Pulmonary artery endothelial cell (primary cell): ENCODE measurements at regions not wholly inside any gene's neighbourhood (a gene's known extent, or its start where the extent isn't known, plus 50 kb on each side); places are given as distances from the start of the nearest gene placed in this dataset.
"Not testable (repeated sequence)": the region's sequence is repeated elsewhere in the genome, so short reads cannot be mapped to it uniquely, and the experiment has no call there.

Source experiments
- DNase-seq: peaks from one replicate; pipeline ENCODE4 v3.0.0-alpha.2; 2011; ENCODE audit warnings: low read depth, low spot score

DNA sequence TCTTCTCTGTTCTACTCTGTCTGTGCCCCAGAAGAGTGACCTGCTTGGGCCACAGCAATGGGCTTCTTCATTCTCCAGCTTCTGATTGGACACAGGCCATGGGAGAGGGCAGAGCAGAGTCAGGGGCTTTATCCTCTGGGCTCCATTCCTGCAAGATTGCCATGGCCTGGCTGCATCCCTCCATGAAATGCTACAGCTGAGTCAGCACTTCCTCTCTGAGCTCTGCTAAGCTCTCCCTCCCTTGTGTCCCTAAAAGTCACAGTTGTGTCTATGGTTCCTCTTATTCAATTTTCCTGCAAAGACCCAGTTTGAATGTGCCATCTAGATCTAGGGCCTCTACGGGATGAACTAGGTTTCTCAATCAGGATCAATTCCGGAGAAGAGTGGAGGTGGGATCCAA lies 903.8 kb downstream of the TYW1 start:
- DNase-seq, result no peak

DNA sequence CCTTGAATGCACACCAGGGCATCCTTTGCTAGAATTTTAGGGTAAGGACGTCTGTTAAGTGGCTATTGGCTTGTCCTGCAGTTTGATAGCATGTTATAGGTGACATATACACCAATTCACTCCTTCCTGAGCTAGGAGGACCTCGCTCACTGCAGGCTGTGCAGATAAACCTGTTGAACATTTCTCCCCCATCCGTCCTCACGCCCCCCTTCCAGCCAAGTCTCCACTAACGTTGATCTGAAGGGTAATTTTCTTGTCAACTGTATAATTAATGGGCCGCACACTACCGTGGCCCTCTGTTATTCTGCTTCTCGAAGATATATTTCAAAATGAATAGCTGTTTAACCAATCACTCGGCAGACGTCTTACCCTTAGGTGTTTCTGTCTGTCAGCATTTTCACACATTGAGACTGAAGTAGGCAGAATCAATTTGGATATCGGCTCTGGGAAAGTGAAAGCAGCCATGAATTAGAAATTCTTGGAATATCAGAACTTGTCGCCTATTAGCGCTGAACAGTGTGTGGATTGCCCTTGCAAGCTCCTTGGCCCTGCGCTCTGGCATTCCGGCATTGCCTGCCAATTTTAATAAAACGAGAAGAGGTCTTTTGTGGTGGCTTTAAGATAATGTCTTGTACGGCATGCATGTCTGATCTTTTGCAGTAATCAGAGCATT lies 905.3 kb downstream of the TYW1 start:
- DNase-seq, result no peak

DNA sequence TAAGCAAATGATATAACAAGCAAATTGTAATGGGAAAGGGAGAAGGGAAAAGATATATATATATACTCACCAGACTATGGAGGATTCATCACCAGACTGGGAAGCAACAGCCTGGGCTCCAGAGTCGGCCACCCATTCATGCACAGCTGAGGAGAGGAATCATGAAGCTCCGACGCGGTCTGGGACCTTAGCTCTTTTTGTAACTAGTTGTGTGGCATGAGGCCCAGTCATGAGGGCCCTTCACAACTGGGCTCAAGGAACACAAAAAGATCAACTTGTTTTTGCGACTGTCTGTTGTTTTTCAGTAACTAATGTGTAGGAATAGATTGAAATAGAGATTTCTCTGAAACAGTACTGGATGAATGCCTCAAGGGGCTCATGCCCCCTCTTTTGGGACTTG lies 911.2 kb downstream of the TYW1 start:
- no peak for DNase-seq

DNA sequence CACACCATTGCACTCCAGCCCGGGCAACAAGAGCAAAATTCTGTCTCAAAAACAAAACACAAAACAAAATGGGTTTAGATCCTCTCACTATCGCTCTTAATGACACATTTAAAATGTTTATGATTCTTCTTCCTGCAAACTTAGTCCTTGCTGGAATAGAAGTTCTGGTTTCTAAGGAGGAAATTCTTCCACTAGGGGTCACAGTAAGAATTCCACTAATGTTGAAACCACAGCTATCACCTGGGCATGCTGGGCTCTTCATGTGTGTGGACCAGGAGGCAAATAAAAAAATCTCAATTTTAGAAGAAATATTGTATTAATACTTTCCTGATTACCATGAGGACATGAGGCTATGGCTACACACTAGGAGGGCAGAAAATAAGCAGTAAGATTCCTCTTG lies 915.8 kb downstream of the TYW1 start:
- DNase-seq, result no peak

DNA sequence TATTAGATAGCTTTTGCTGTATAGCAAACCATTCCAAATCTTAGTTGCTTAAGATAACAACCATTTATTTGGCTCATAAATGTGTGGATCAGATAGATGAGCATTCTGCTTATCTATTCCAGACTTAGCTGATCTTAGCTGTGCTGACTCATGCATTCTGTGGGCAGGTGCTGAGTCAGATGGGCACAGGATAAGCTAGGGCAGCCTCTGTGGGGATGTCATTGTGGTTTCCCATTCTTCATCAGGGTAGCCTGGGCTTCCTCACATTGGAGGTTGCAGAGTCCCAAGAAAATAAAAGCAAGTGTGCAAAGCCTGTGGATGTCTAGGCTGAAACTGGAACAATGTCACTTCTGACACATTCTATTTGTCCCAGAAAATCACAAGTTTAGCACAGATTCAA lies 917.0 kb downstream of the TYW1 start:
- DNase-seq, result no peak

DNA sequence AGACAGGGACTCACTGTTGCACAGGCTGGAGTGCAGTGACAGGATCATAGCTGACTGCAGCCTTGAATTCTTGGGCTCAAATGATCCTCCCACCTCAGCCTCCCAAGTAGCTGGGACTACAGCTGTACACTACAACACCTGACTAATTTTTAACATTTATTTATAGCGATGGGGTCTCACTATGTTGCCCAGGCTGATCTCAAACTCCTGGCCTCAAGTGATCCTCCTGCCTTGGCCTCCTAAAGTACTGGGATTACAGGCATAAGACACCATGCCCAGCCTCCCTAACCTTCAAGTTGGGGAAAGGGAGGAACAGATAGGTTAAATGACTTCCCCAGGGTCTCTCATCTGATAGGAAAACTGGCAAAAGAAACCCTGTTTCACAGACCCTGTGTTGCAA lies 919.5 kb downstream of the TYW1 start:
- DNase-seq, result not testable (repeated sequence)

DNA sequence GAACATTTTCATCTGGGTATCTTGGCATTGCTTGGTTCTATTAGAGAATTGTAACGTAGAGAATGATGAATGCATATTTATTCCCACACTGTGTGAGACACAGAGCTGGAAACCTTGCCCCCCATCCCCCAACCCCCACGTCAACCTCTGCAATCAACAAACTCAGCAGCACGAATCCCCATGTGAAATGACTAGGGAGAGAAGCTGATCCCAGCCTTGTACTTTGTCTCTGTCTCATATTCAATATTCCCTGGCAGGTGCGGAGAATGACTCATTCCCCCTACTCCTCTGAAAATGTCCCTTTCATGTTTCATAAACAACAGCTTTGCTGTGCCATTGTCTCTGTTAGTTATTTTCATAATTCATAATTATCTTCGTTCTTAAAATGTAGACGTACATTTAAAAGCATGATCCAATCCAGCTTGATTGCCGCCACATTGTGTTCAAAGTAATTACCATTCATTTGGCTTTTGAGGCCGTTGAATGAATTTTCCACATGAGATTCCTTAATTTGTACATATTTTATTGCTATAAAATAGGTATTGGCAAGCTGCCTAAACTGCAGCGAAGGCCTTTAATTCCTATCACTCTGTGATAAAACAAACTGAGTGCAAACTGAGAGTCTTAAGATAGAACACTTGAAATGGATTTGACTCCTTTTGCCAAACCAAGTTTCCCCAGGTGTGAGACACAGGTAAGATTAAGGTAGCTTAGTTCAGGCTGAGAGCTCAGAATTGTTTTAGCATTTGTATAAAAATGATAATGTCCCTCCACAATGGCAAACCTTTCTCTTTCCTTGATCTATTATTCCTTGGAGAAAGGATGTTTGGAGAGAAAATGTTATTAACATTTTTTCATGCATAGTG lies 920.2 kb downstream of the TYW1 start:
- no peak for DNase-seq

DNA sequence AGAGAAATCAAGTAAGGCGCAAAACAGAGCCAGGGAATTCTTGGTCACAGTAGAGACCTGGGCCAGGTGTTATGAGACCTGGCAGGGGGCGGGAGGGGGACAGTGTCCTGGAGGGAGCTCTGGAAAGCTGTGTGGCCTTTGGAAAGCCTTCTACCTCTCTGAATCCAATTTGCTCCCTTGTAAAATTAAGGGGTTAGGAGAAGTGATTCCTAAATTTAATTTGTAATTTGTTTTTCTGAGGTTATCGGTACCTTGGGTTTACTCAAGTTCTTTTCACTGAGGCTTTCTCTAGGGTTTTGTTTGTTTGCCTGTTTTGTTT lies 920.8 kb downstream of the TYW1 start:
- DNase-seq, result no peak

DNA sequence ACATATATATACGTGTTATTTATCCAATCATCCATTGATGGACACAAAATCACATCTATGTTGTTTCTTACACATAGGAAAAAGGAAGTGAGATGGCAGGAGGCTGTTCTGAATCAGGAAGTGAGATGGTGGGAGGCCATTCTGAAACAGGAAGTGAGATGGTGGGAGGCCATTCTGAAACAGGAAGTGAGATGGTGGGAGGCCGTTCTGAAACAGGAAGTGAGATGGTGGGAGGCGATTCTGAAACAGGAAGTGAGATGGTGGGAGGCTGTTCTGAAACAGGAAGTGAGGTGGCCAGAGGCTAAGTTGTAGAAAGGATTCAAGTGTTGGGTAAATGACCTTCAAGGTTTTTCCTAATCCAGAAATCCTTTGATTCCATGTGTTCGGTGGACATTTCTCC lies 921.5 kb downstream of the TYW1 start:
- DNase-seq, result no peak

DNA sequence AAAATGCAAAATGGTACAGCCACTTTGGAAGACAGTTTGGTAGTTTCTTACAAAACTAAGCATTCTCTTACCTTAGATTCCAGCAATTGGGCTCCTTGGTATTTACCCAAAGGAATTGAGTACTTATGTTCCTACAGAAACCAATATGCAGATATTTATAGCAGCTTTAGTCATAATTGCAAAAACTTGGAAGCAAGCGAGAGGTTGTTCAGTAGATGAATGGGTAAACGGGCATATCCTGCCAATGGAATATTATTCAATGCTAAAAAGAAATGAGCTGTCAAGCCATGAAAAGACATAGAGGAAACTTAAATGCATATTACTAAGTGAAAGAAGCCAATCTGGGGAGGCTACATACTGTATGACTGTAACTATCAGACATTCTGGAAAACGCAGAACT lies 926.7 kb downstream of the TYW1 start:
- DNase-seq, result no peak

DNA sequence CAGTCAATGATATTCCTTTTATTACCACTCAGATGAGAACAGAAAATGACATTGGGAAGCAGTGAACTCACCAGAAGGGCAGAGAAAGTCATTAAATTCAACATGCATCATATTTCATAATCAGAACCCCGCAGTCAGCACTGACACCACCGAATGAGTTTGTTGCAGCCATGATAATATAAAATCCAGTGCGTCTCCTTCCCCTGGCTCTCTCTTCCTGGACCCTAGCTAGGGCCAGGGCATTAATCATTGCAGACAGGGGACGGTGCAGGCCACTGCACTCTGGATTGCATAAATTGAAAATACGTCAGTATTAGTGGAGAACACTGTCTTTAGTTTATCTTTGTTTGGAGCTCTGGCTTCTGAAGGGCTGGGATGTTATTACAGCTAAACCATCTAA lies 931.5 kb downstream of the TYW1 start:
- DNase-seq, result no peak

DNA sequence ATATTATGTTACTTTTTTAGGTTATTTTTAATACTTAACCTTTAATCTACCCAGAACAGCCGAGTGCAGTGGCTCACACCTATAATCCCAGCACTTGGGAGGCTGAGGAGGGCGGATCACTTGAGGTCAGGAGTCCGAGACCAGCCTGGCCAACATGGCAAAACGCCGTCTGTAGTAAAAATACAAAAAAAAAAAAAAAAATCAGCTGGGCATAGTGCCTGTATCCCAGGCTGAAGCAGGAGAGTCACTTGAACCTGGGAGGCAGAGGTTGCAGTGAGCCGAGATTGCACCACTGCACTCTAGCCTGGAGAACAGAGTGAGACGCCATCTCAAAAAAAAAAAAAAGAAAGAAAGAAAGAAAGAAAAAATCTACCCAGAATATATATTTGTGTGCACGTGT lies 939.8 kb downstream of the TYW1 start:
- not testable (repeated sequence) for DNase-seq

DNA sequence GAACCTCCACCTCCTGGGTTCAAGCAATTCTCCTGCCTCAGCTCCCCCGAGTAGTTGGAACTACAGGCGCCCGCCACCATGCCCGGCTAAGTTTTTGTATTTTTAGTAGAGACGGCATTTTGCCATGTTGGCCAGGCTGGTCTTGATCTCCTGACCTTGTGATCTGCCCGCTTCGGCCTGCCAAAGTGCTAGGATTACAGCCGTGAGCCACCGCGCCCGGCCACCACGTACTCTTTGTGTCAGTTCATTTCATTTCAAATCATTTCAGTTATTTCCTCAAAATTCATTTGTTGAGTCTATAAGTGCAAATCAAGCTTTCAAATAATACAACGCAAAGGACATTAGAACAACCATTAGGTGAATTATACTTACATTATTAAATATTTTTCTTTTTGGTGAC lies 943.8 kb downstream of the TYW1 start:
- no peak for DNase-seq

DNA sequence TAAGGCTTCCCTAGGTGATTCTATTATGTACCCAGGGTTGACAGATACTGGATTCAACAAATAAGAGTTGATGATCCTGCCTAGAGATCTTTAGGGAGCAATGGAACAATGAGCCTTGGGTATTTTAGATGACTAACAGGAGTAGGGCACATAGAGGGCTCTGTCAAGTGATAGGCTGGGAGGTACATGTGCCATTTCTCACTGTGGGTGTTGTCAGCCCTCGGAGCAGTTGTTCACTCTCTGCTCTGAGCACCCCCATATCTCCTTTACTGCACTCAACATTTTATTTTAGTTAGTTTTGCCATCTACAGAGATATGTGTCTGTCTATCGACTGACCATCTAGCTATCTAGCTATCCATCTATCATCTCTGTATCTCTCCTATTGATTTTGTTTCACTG lies 950.6 kb downstream of the TYW1 start:
- DNase-seq, result no peak

DNA sequence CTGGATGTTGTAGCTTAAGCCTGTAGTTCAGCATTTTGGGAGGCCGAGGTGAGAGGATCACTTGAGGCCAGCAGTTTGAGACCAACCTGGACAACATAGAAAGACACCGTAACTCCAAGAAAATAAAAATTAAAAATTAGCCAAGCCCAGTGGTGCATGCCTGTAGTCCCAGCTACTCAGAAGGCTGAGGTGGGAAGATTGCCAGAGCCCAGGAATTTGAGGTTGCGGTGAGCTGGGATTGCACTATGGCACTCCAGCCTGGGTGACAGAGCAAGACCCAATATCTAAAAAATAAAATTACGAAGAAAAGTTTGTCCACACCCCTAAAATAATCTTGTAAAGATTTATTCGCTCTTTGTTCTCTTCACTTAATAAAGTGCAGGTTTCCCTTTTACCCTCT lies 951.0 kb downstream of the TYW1 start:
- DNase-seq, result no peak

DNA sequence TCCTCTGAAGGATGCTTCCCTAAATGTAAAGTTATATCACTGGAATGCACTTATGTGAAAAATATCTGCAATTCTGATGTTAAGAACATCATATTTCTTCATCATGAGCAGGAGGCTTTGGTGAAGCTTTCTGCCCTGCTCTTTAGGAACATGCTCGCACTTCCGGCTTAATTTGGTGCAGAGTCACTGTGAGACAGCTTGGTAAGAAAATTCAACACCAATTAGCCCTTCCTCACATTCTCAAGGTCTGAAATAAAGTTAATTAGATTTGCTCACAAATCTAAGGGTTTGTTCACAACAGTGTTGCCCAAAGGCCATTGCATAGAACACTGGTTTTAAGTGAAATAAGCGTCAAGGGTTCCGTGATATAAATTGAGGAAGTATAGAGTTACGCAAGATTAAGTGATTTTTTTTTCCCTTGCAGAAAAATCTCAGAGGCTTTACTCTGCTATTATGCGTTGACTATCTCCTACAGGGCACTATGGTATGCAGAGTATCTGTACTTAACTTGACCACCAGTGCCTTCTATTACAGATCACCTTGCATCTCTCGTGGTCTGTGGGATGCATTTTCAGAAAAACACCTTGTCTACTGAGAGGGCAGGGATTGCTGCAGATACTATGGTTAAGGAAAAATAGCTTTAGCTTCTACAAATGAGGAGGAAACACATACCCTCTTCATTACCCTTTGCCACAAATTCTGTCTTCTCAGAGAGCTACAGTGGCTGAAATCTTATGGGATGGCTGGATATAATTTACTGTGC lies 953.9 kb downstream of the TYW1 start:
- DNase-seq, result no peak

DNA sequence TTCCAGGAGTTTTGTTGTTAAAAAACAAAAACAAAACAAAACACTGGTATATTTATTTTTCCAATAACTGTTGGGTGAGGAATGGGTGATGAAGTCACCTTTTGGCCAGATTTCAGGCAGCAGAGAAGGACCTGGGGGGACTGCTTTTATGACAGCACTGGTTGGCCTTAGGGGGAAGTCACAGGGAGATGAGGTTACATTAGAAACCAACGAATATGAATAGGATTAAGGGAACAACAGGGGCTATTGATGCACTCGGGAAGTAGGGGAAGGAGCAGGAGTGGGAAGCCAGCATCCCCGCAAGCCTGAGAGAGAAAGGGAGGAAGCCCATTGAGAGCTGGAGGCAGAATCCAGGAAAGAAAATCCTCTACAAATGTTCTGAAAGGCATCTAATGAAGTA lies 958.4 kb downstream of the TYW1 start:
- no peak for DNase-seq

DNA sequence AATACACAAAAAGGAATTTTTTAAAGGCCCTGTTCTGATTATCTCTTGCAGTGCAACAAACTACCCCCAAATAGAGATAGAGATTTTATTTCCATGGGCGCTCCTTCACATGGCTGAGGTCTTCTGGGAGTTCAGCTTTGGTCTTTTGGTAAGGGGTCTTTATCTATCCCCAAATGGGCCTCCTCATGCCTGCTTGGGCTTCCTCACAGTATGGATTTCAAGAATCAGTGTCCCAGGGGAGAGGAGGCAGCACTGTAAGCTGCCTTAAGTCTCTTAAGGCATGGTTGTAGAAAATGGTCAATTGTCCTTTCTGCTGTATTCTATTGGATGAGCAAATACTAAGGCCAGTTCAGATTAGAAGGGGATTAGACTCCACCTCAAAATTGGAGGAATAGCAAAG lies 966.2 kb downstream of the TYW1 start:
- DNase-seq, result no peak

DNA sequence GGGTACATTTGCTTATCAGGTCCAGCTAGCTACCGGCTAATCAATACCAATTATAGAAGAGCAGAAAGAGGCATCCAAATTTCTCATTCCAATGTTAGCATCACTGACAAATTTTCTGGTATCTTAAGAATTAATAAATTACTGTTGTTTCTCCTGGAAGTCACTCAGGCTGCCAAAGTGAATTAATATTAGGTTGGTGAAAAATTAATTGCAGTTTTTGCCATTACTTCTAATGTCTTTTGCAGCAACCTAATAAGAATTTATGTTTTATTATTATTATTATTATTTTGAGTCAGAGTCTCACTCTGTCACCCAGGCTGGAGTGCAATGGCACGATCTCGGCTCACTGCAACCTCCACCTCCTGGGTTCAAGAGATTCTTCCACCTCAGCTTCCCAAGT lies 979.9 kb downstream of the TYW1 start:
- no peak for DNase-seq

DNA sequence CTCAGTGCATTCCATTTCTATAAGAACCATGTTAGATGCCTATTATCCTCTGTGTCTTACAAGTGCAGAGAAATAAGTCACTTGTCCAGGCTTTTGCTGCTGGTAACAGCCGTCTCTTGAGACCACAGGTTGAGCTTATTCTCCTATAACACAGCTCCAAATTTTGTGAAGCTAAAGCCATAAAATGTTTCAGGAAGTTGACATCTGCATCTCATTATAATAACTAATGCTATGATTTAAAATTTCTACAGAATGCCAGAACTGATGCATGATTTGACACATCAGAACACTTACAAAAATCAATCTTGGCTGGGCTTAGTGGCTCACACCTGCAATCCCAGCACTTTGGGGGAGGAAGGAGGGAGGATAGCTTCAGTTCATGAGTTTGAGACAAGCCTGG lies 986.9 kb downstream of the TYW1 start:
- no peak for DNase-seq

DNA sequence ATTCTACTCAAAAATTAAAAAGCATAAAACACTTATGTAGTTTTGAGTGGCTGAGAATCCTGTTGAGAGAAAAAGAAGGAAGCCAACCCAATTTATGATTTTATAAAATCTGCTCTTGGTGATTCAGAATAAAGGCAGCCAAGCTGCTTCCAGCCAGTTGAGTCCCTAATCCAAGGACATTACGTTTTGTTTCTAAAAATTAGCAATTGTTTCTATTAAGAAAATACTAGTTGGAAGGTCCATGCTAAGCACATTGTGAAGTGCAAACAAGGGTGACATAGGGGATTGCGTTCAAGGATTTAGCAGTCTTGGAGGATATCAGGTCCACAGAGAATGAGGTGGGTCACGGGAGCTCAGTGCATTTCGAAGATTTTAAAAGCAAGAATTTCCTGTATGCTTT lies 987.7 kb downstream of the TYW1 start:
- DNase-seq, result no peak

DNA sequence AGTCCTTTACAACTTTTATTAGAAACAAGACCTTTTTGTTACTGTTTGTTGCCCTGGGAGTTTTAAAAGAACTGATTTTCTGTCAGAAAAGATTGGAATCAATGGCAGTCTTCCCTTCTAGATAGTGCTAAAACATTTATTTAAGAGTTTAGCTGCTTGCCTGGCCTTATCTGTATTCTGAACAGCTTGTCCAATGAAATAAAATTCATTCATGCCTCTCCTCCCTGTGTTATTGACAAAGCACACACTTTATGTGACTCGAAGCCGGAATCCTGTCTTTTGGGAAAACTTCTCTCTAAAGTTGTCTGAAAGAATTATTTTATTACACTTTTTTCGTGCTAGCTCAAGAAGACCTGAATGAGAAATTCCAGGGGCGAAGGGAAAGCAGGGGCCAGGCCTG lies 992.5 kb downstream of the TYW1 start:
- no peak for DNase-seq

DNA sequence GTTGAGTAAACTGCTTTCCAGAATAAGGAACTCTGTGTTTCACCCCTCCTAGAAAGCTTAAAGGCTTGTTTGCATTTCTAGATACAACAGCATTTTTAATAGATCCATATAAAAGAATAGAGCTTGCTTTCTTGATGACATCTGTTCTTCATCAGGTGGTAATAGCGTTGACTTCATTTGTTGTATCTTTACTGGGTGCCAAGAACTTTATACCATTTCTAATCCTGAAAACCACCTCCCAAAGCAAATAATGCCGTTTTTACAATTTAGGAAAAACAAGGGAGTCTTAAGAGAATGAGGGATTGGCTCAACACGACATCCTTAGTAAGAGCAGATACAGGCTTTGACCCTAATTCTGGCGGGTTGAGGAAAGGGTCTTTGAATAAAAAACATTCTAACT lies 993.4 kb downstream of the TYW1 start:
- DNase-seq, result no peak
